DND-41 (cell line): ENCODE measurements at regions not wholly inside any gene's neighbourhood (a gene's known extent, or its start where the extent isn't known, plus 50 kb on each side); places are given as distances from the start of the nearest gene placed in this dataset.

Source experiments
- EZH2 ChIP-seq: IDR thresholded peaks from 3 replicates; pipeline ENCODE4 v1.6.1; 2012; ENCODE audit warnings: borderline replicate concordance, low read depth, mild to moderate bottlenecking, moderate library complexity, low read length, inconsistent platforms; ENCODE audit not compliant: severe bottlenecking
- TF ChIP-seq, protein P1 (sequence below): IDR thresholded peaks from 2 replicates; pipeline ENCODE4 v1.5.1; 2012; ENCODE audit warnings: borderline replicate concordance, low read length, moderate library complexity, mild to moderate bottlenecking; ENCODE audit not compliant: poor library complexity, severe bottlenecking; ENCODE audit errors: extremely low read depth

DNA sequence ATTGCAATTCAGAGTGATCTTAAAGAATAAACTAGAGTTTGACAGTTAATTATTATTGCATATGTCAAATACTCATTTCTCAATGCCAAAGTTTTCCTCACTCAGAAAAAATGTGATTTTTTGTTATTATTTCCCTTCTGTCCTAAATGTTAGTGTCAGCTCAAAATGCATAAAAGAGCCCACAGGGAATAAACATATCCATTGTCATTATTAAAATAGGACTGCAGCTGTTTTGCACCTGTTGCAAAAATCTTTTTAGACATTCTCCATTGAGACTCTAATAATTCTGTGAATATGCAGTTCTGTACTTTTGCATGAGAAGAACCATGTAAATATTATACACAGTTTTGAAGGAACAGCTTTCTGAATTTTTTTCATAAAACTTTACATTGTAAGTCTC, 540.0 kb upstream of the SLC39A10 start:
- TF ChIP-seq, protein P1, sequence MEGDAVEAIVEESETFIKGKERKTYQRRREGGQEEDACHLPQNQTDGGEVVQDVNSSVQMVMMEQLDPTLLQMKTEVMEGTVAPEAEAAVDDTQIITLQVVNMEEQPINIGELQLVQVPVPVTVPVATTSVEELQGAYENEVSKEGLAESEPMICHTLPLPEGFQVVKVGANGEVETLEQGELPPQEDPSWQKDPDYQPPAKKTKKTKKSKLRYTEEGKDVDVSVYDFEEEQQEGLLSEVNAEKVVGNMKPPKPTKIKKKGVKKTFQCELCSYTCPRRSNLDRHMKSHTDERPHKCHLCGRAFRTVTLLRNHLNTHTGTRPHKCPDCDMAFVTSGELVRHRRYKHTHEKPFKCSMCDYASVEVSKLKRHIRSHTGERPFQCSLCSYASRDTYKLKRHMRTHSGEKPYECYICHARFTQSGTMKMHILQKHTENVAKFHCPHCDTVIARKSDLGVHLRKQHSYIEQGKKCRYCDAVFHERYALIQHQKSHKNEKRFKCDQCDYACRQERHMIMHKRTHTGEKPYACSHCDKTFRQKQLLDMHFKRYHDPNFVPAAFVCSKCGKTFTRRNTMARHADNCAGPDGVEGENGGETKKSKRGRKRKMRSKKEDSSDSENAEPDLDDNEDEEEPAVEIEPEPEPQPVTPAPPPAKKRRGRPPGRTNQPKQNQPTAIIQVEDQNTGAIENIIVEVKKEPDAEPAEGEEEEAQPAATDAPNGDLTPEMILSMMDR = no peak
- no peak for TF ChIP-seq EZH2
